ENCODE measurements at regions not wholly inside any gene's neighbourhood (a gene's known extent, or its start where the extent isn't known, plus 50 kb on each side); places are given as distances from the start of the nearest gene placed in this dataset.

DNA sequence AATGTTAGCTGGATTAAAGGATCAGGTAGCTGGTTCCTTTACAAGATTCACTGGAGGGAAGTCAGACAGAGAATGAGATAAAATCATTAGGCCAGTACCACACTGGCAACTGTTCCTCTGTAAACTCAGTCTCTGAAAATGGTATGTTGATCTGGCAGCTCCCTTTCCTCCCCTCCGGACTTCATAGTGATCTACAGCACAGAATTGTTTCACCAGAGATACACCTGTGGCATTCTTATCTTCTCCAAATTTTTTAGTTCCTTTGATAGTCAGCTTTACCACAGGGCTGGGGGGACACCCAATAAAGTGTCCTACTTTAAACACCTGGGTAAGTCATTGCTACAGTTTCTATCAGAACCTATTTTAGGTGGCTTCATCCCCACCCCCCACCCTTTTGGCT, 304.3 kb upstream of the KCNH8 start:
- no peaks in the 10 kb centered on the region for H3K27me3 ChIP-seq (ENCODE audit: insufficient read depth, low read length)
- no peak overlapping the region for H3K4me2 ChIP-seq (ENCODE audit: insufficient read depth, insufficient read length, low read length)
- no peaks in the 10 kb centered on the region for H3K79me2 ChIP-seq (ENCODE audit: insufficient read depth, low read length)
- H3K9ac ChIP-seq (ENCODE audit: extremely low read depth, insufficient read length, low read length), result no peak overlapping the region
- DNase-seq, result no peak
- no peak overlapping the region for H4K5ac ChIP-seq (ENCODE audit: insufficient read length, low read depth, low read length)
- H2BK120ac ChIP-seq (ENCODE audit: low read depth, low read length, poor library complexity, severe bottlenecking), result no peak overlapping the region
- no peak overlapping the region for H3T11ph ChIP-seq (ENCODE audit: low read length)
- no peak overlapping the region for H3K4me3 Mint-ChIP-seq
- no peaks in the 10 kb centered on the region for H3K9me3 Mint-ChIP-seq
- no peak overlapping the region for H2AFZ ChIP-seq (ENCODE audit: low read length)
- H3K9me3 ChIP-seq (ENCODE audit: control insufficient read depth, low read depth, low read length), result no peaks in the 10 kb centered on the region
- TF ChIP-seq, protein P1, sequence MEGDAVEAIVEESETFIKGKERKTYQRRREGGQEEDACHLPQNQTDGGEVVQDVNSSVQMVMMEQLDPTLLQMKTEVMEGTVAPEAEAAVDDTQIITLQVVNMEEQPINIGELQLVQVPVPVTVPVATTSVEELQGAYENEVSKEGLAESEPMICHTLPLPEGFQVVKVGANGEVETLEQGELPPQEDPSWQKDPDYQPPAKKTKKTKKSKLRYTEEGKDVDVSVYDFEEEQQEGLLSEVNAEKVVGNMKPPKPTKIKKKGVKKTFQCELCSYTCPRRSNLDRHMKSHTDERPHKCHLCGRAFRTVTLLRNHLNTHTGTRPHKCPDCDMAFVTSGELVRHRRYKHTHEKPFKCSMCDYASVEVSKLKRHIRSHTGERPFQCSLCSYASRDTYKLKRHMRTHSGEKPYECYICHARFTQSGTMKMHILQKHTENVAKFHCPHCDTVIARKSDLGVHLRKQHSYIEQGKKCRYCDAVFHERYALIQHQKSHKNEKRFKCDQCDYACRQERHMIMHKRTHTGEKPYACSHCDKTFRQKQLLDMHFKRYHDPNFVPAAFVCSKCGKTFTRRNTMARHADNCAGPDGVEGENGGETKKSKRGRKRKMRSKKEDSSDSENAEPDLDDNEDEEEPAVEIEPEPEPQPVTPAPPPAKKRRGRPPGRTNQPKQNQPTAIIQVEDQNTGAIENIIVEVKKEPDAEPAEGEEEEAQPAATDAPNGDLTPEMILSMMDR (conservative IDR thresholded peaks at IDR 0.05), result no peak
- no peaks in the 10 kb centered on the region for H3K23me2 ChIP-seq (ENCODE audit: insufficient read length, low read depth, low read length, poor library complexity, severe bottlenecking)
- H3K27me3 Mint-ChIP-seq (ENCODE audit: low read depth), result no peaks in the 10 kb centered on the region
- no peak overlapping the region for H3K18ac ChIP-seq (ENCODE audit: insufficient read length, low read depth, low read length)
- H3K27ac Mint-ChIP-seq, result peak overlapping the region in 1 of 3 experiments; percentile 80; a peak in 2 of 7 replicates
- no peak overlapping the region for H2BK20ac ChIP-seq (ENCODE audit: low read depth, low read length, poor library complexity, severe bottlenecking)
- H3K79me1 ChIP-seq (ENCODE audit: insufficient read depth, low read depth, low read length, poor library complexity, severe bottlenecking), result no peaks in the 10 kb centered on the region
- H3K4me1 Mint-ChIP-seq, result peaks cover 16 to 17% of the 10 kb centered on the region in 2 experiments
- H4K91ac ChIP-seq (ENCODE audit: insufficient read length, low read depth, low read length), result no peak overlapping the region
- no peaks in the 10 kb centered on the region for H3K36me3 Mint-ChIP-seq (ENCODE audit: insufficient read depth in 1 of 3, low read depth in 3 of 3)
- H3K4ac ChIP-seq (ENCODE audit: low read depth, low read length), result no peak overlapping the region
- H2BK15ac ChIP-seq (ENCODE audit: low read depth, low read length), result no peak overlapping the region
- H3K27ac ChIP-seq (ENCODE audit: insufficient read length, low read depth, low read length), result no peak overlapping the region
- no peaks in the 10 kb centered on the region for H3K4me1 ChIP-seq (ENCODE audit: insufficient read depth, low read length)
- H3K56ac ChIP-seq (ENCODE audit: insufficient read length, low read depth, low read length), result no peak overlapping the region
- no peak overlapping the region for H3K14ac ChIP-seq (ENCODE audit: insufficient read depth, low read length)
- no peak overlapping the region for H2AK5ac ChIP-seq (ENCODE audit: insufficient read length, low read length)
- H2BK5ac ChIP-seq (ENCODE audit: insufficient read length, low read length), result no peak overlapping the region
- no peaks in the 10 kb centered on the region for H4K20me1 ChIP-seq (ENCODE audit: control insufficient read depth, insufficient read depth, insufficient read length)
- H4K8ac ChIP-seq (replicated peaks; ENCODE audit: insufficient read length, low read depth, low read length), result no peak overlapping the region
- no peak overlapping the region for H2BK12ac ChIP-seq (ENCODE audit: insufficient read length, low read depth, low read length)
- no CpG with 5 or more reads among the region's 1 CpG for WGBS (ENCODE audit: extremely low coverage, insufficient read length, low lambda C conversion rate)
- H3K23ac ChIP-seq (ENCODE audit: insufficient read length, low read depth, low read length), result no peak overlapping the region
